ENCODE measurements at regions not wholly inside any gene's neighbourhood (a gene's known extent, or its start where the extent isn't known, plus 50 kb on each side); places are given as distances from the start of the nearest gene placed in this dataset.

- POLR2A ChIA-PET (ENCODE audit: unreplicated experiment): no interaction called here
- H3K9me3 ChIP-seq (ENCODE audit: low read length): no peaks in the 10 kb centered on the region
- H3K36me3 ChIP-seq (ENCODE audit: low read depth, low read length): no peaks in the 10 kb centered on the region
- no peak overlapping the region for H3K4me3 ChIP-seq (ENCODE audit: low read length)
- no peak for ATAC-seq
- no peaks in the 10 kb centered on the region for H3F3A ChIP-seq (ENCODE audit: low read length, unreplicated experiment)
- TF ChIP-seq EZH2 (IDR thresholded peaks at IDR 0.05; ENCODE audit: low read length, unreplicated experiment) (no peak), EZH2phosphoT487 (IDR thresholded peaks at IDR 0.05; ENCODE audit: borderline replicate concordance, low read length) (no peak), CTCF (conservative IDR thresholded peaks at IDR 0.05; ENCODE audit: low read depth, low read length) (no peak)
- no peaks in the 10 kb centered on the region for H3K4me1 ChIP-seq (ENCODE audit: insufficient read depth, low read length)
- no peak overlapping the region for H2AFZ ChIP-seq (ENCODE audit: low read length)
- no peak overlapping the region for H3K27ac ChIP-seq (ENCODE audit: low read length)
- no peaks in the 10 kb centered on the region for H3K79me2 ChIP-seq (ENCODE audit: low read length)
- intact Hi-C loops (cut with micrococcal nuclease): no loop called here
- H3K27me3 ChIP-seq (ENCODE audit: low read length): no peaks in the 10 kb centered on the region
- no TSS peak for BruUV-seq (replicated peaks)
- no peaks in the 10 kb centered on the region for H3K9me2 ChIP-seq (replicated peaks; ENCODE audit: low read length)
- no peak overlapping the region for H3K9ac ChIP-seq (ENCODE audit: low read length)
- DNase-seq: no peak
- no peak overlapping the region for H3K4me2 ChIP-seq (ENCODE audit: low read length)
- H4K20me1 ChIP-seq (ENCODE audit: low read length): no peaks in the 10 kb centered on the region
- CTCF ChIA-PET: no interaction called here
These were observed 123.7 kb upstream of the NTF3 start for GRCh38 chr12:5308216-5308615.

DNA sequence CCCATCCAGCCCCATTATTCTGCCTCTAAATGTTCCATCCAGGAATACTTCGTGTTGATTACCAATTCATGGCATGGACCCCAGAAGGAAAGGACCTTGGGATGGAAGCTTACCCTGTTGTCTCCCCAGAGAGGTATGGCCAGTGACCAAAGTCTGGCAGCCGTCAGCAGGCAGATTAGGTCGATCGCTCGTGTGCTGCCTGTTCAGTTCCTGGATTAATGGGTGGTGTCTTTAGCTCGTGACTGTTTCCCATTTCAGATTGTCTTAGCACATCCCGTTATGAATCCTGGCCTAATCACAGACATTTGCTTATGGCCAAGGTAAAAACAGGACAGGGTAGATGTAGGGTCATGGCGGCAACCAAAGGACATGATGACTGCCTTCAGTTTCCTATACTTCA lies 122.9 kb upstream of the NTF3 start:
- H3K27me3 ChIP-seq (ENCODE audit: low read length): no peaks in the 10 kb centered on the region
- no peak for ATAC-seq
- no peak for DNase-seq
- no peak overlapping the region for H2AFZ ChIP-seq (ENCODE audit: low read length)
- intact Hi-C loops (cut with micrococcal nuclease): no loop called here
- no peaks in the 10 kb centered on the region for H3K9me2 ChIP-seq (replicated peaks; ENCODE audit: low read length)
- no peaks in the 10 kb centered on the region for H4K20me1 ChIP-seq (ENCODE audit: low read length)
- CTCF ChIA-PET: no interaction called here
- H3K4me3 ChIP-seq (ENCODE audit: low read length): no peak overlapping the region
- H3K79me2 ChIP-seq (ENCODE audit: low read length): no peaks in the 10 kb centered on the region
- POLR2A ChIA-PET (ENCODE audit: unreplicated experiment): no interaction called here
- TF ChIP-seq CTCF (conservative IDR thresholded peaks at IDR 0.05; ENCODE audit: low read depth, low read length) (no peak), EZH2phosphoT487 (IDR thresholded peaks at IDR 0.05; ENCODE audit: borderline replicate concordance, low read length) (no peak), EZH2 (IDR thresholded peaks at IDR 0.05; ENCODE audit: low read length, unreplicated experiment) (no peak)
- H3K9me3 ChIP-seq (ENCODE audit: low read length): no peaks in the 10 kb centered on the region
- H3K4me1 ChIP-seq (ENCODE audit: insufficient read depth, low read length): no peaks in the 10 kb centered on the region
- H3K9ac ChIP-seq (ENCODE audit: low read length): no peak overlapping the region
- BruUV-seq (replicated peaks): no TSS peak
- no peak overlapping the region for H3K27ac ChIP-seq (ENCODE audit: low read length)
- H3F3A ChIP-seq (ENCODE audit: low read length, unreplicated experiment): no peaks in the 10 kb centered on the region
- H3K4me2 ChIP-seq (ENCODE audit: low read length): no peak overlapping the region
- no peaks in the 10 kb centered on the region for H3K36me3 ChIP-seq (ENCODE audit: low read depth, low read length)

- no TSS peak for BruUV-seq (replicated peaks)
- no peak for DNase-seq
- Histone ChIP-seq H3F3A (ENCODE audit: low read length, unreplicated experiment) (no peaks in the 10 kb centered on the region), H3K4me2 (ENCODE audit: low read length) (no peak overlapping the region), H3K4me1 (ENCODE audit: insufficient read depth, low read length) (no peaks in the 10 kb centered on the region), H2AFZ (ENCODE audit: low read length) (no peak overlapping the region), H3K27ac (ENCODE audit: low read length) (no peak overlapping the region), H3K9me3 (ENCODE audit: low read length) (no peaks in the 10 kb centered on the region), H4K20me1 (ENCODE audit: low read length) (no peaks in the 10 kb centered on the region), H3K4me3 (ENCODE audit: low read length) (no peak overlapping the region), H3K9me2 (replicated peaks; ENCODE audit: low read length) (no peaks in the 10 kb centered on the region), H3K79me2 (ENCODE audit: low read length) (no peaks in the 10 kb centered on the region), H3K27me3 (ENCODE audit: low read length) (no peaks in the 10 kb centered on the region), H3K9ac (ENCODE audit: low read length) (no peak overlapping the region), H3K36me3 (ENCODE audit: low read depth, low read length) (no peaks in the 10 kb centered on the region)
- TF ChIP-seq EZH2 (IDR thresholded peaks at IDR 0.05; ENCODE audit: low read length, unreplicated experiment) (no peak), EZH2phosphoT487 (IDR thresholded peaks at IDR 0.05; ENCODE audit: borderline replicate concordance, low read length) (no peak), CTCF (conservative IDR thresholded peaks at IDR 0.05; ENCODE audit: low read depth, low read length) (no peak)
- intact Hi-C loops (cut with micrococcal nuclease): no loop called here
- ChIA-PET CTCF (no interaction called here), POLR2A (ENCODE audit: unreplicated experiment) (no interaction called here)
- no peak for ATAC-seq
These were observed 122.3 kb upstream of the NTF3 start for GRCh38 chr12:5309654-5310053.
